ENCODE measurements at regions not wholly inside any gene's neighbourhood (a gene's known extent, or its start where the extent isn't known, plus 50 kb on each side); places are given as distances from the start of the nearest gene placed in this dataset.

- H3K4me2 ChIP-seq = no peak overlapping the region
- H3K27ac ChIP-seq = no peak overlapping the region
- no peak overlapping the region for H3K4me3 ChIP-seq
- H3K4me1 ChIP-seq = peaks cover 13 to 18% (median 15%) of the 10 kb centered on the region in 10 experiments
- H3K27me3 ChIP-seq = no peaks in the 10 kb centered on the region
- no peak for TF ChIP-seq Cebpa-rat (IDR thresholded peaks at IDR 0.05)
- no peak overlapping the region for H3K9ac ChIP-seq
- no peaks in the 10 kb centered on the region for H4K20me1 ChIP-seq
- H3K36me3 ChIP-seq = no peaks in the 10 kb centered on the region
- peaks cover 7 to 20% (median 12%) of the 10 kb centered on the region in 11 experiments for H3K9me3 ChIP-seq (replicated peaks in 1 of 11)
Observed at GRCh38 chr10:3415878-3416605, 243.5 kb upstream of the PITRM1 start.

GRCh38 chr10:3415038-3415736 is 242.6 kb upstream of the PITRM1 start:
- H3K4me3 ChIP-seq = no peak overlapping the region
- no peaks in the 10 kb centered on the region for H4K20me1 ChIP-seq
- no peaks in the 10 kb centered on the region for H3K36me3 ChIP-seq
- no peak overlapping the region for H3K4me2 ChIP-seq
- peaks cover 13 to 26% (median 21%) of the 10 kb centered on the region in 11 experiments for H3K9me3 ChIP-seq (replicated peaks in 1 of 11)
- no peaks in the 10 kb centered on the region for H3K27me3 ChIP-seq
- peaks cover 6 to 10% (median 6%) of the 10 kb centered on the region in 10 experiments for H3K4me1 ChIP-seq
- no peak overlapping the region for H3K9ac ChIP-seq
- no peak overlapping the region for H3K27ac ChIP-seq
- TF ChIP-seq Cebpa-rat (IDR thresholded peaks at IDR 0.05) = no peak

- H4K20me1 ChIP-seq = no peaks in the 10 kb centered on the region
- H3K9ac ChIP-seq = no peak overlapping the region
- no peak overlapping the region for H3K27ac ChIP-seq
- TF ChIP-seq Cebpa-rat (IDR thresholded peaks at IDR 0.05) = no peak
- no peaks in the 10 kb centered on the region for H3K36me3 ChIP-seq
- no peak overlapping the region for H3K4me3 ChIP-seq
- no peaks in the 10 kb centered on the region for H3K27me3 ChIP-seq
- no peak overlapping the region for H3K4me2 ChIP-seq
- peaks cover 13 to 31% (median 24%) of the 10 kb centered on the region in 11 experiments for H3K9me3 ChIP-seq (replicated peaks in 1 of 11)
- peaks cover under 1 to 5% (median under 1%) of the 10 kb centered on the region in 10 experiments for H3K4me1 ChIP-seq
Observed at GRCh38 chr10:3414667-3415023, 242.1 kb upstream of the PITRM1 start.

GRCh38 chr10:3413937-3414666 is 241.5 kb upstream of the PITRM1 start:
- no peak overlapping the region for H3K4me3 ChIP-seq
- H3K9me3 ChIP-seq (replicated peaks in 1 of 11) = peaks cover 13 to 31% (median 24%) of the 10 kb centered on the region in 11 experiments
- H3K27ac ChIP-seq = no peak overlapping the region
- TF ChIP-seq Cebpa-rat (IDR thresholded peaks at IDR 0.05) = no peak
- H3K36me3 ChIP-seq = no peaks in the 10 kb centered on the region
- H3K4me2 ChIP-seq = no peak overlapping the region
- no peaks in the 10 kb centered on the region for H4K20me1 ChIP-seq
- no peaks in the 10 kb centered on the region for H3K27me3 ChIP-seq
- peaks cover 0 to 3% (median 0%) of the 10 kb centered on the region in 10 experiments; a peak in 1 of 20 replicates for H3K4me1 ChIP-seq
- no peak overlapping the region for H3K9ac ChIP-seq

- Histone ChIP-seq H3K9ac (no peak overlapping the region), H3K27ac (no peak overlapping the region), H3K27me3 (no peaks in the 10 kb centered on the region), H3K4me3 (no peak overlapping the region), H3K4me2 (no peak overlapping the region), H4K20me1 (no peaks in the 10 kb centered on the region), H3K4me1 (peaks cover 0 to 4% (median 0%) of the 10 kb centered on the region in 10 experiments; a peak in 2 of 20 replicates), H3K9me3 (replicated peaks in 1 of 11) (peaks cover 13 to 31% (median 24%) of the 10 kb centered on the region in 11 experiments), H3K36me3 (no peaks in the 10 kb centered on the region)
- no peak for TF ChIP-seq Cebpa-rat (IDR thresholded peaks at IDR 0.05)
Observed at GRCh38 chr10:3412646-3413045, 240.1 kb upstream of the PITRM1 start.

- H3K4me3 ChIP-seq = no peak overlapping the region
- no peaks in the 10 kb centered on the region for H3K27me3 ChIP-seq
- H3K36me3 ChIP-seq = no peaks in the 10 kb centered on the region
- H3K9me3 ChIP-seq (replicated peaks in 1 of 11) = peaks cover 13 to 32% (median 25%) of the 10 kb centered on the region in 11 experiments
- H3K27ac ChIP-seq = no peak overlapping the region
- no peak overlapping the region for H3K9ac ChIP-seq
- no peak overlapping the region for H3K4me2 ChIP-seq
- H4K20me1 ChIP-seq = no peaks in the 10 kb centered on the region
- TF ChIP-seq Cebpa-rat (IDR thresholded peaks at IDR 0.05) = no peak
- H3K4me1 ChIP-seq = peaks cover 0 to 8% (median under 1%) of the 10 kb centered on the region in 10 experiments; a peak in 6 of 20 replicates
Observed at GRCh38 chr10:3412071-3412582, 239.5 kb upstream of the PITRM1 start.

GRCh38 chr10:3411044-3411443 is 238.5 kb upstream of the PITRM1 start:
- H3K27ac ChIP-seq = no peak overlapping the region
- H3K4me2 ChIP-seq = no peak overlapping the region
- H3K27me3 ChIP-seq = no peaks in the 10 kb centered on the region
- H4K20me1 ChIP-seq = no peaks in the 10 kb centered on the region
- TF ChIP-seq Cebpa-rat (IDR thresholded peaks at IDR 0.05) = no peak
- H3K4me3 ChIP-seq = no peak overlapping the region
- peaks cover 18 to 41% (median 27%) of the 10 kb centered on the region in 11 experiments for H3K9me3 ChIP-seq (replicated peaks in 1 of 11)
- no peak overlapping the region for H3K9ac ChIP-seq
- no peaks in the 10 kb centered on the region for H3K36me3 ChIP-seq
- H3K4me1 ChIP-seq = peaks cover 4 to 13% (median 7%) of the 10 kb centered on the region in 10 experiments; a peak in 12 of 20 replicates

GRCh38 chr10:3409928-3410327 is 237.3 kb upstream of the PITRM1 start:
- H3K27me3 ChIP-seq = no peaks in the 10 kb centered on the region

More at GRCh38 chr10:3409928-3410327, 237.3 kb upstream of the PITRM1 start:
- H3K36me3 ChIP-seq = no peaks in the 10 kb centered on the region
- peaks cover 4 to 13% (median 8%) of the 10 kb centered on the region in 10 experiments; a peak in 12 of 20 replicates for H3K4me1 ChIP-seq
- H3K4me3 ChIP-seq = no peak overlapping the region
- H3K27ac ChIP-seq = no peak overlapping the region
- no peak overlapping the region for H3K9ac ChIP-seq
- H3K9me3 ChIP-seq (replicated peaks in 1 of 11) = peaks cover 18 to 41% (median 29%) of the 10 kb centered on the region in 11 experiments
- H3K4me2 ChIP-seq = no peak overlapping the region
- TF ChIP-seq Cebpa-rat (IDR thresholded peaks at IDR 0.05) = no peak
- H4K20me1 ChIP-seq = no peaks in the 10 kb centered on the region
